ENCODE measurements at regions not wholly inside any gene's neighbourhood (a gene's known extent, or its start where the extent isn't known, plus 50 kb on each side); places are given as distances from the start of the nearest gene placed in this dataset.
"Not testable (repeated sequence)": the region's sequence is repeated elsewhere in the genome, so short reads cannot be mapped to it uniquely, and the experiment has no call there.

- not testable (repeated sequence) for DNase-seq (ENCODE audit: low read depth in 2 of 2)
These were observed 145.7 kb downstream of the NPIPB11 start for GRCh38 chr16:29260683-29261426.

GRCh38 chr16:29259635-29260457 lies 146.7 kb downstream of the NPIPB11 start:
- DNase-seq (ENCODE audit: low read depth in 2 of 2) = not testable (repeated sequence)

- not testable (repeated sequence) for DNase-seq (ENCODE audit: low read depth in 2 of 2)
These were observed 147.4 kb downstream of the NPIPB11 start for GRCh38 chr16:29258946-29259634.

- DNase-seq (ENCODE audit: low read depth in 2 of 2) = not testable (repeated sequence)
These were observed 148.8 kb downstream of the NPIPB11 start for GRCh38 chr16:29257419-29258336.

- DNase-seq (ENCODE audit: low read depth in 2 of 2) = no peak
These were observed 150.0 kb downstream of the NPIPB11 start for GRCh38 chr16:29256501-29256981.

- not testable (repeated sequence) for DNase-seq (ENCODE audit: low read depth in 2 of 2)
These were observed 150.6 kb downstream of the NPIPB11 start for GRCh38 chr16:29255957-29256356.

- DNase-seq (ENCODE audit: low read depth in 2 of 2) = not testable (repeated sequence)
These were observed 151.1 kb downstream of the NPIPB11 start for GRCh38 chr16:29255496-29255796.

GRCh38 chr16:29254676-29255495 lies 151.6 kb downstream of the NPIPB11 start:
- no peak for DNase-seq (ENCODE audit: low read depth in 2 of 2)

GRCh38 chr16:29253716-29254590 lies 152.6 kb downstream of the NPIPB11 start:
- DNase-seq (ENCODE audit: low read depth in 2 of 2) = not testable (repeated sequence)

GRCh38 chr16:29253066-29253590 lies 153.4 kb downstream of the NPIPB11 start:
- not testable (repeated sequence) for DNase-seq (ENCODE audit: low read depth in 2 of 2)

GRCh38 chr16:29252311-29252710 lies 154.2 kb downstream of the NPIPB11 start:
- not testable (repeated sequence) for DNase-seq (ENCODE audit: low read depth in 2 of 2)

GRCh38 chr16:29251571-29252011 lies 154.9 kb downstream of the NPIPB11 start:
- DNase-seq (ENCODE audit: low read depth in 2 of 2) = not testable (repeated sequence)

GRCh38 chr16:29250923-29251434 lies 155.5 kb downstream of the NPIPB11 start:
- not testable (repeated sequence) for DNase-seq (ENCODE audit: low read depth in 2 of 2)

- not testable (repeated sequence) for DNase-seq (ENCODE audit: low read depth in 2 of 2)
These were observed 156.0 kb downstream of the NPIPB11 start for GRCh38 chr16:29250469-29250868.

GRCh38 chr16:29248940-29249318 lies 157.6 kb downstream of the NPIPB11 start:
- DNase-seq (ENCODE audit: low read depth in 2 of 2) = not testable (repeated sequence)

GRCh38 chr16:29248306-29248939 lies 158.1 kb downstream of the NPIPB11 start:
- DNase-seq (ENCODE audit: low read depth in 2 of 2) = not testable (repeated sequence)

GRCh38 chr16:29246091-29246490 lies 160.4 kb downstream of the NPIPB11 start:
- DNase-seq (ENCODE audit: low read depth in 2 of 2) = not testable (repeated sequence)

- DNase-seq (ENCODE audit: low read depth in 2 of 2) = no peak
These were observed 168.5 kb downstream of the NPIPB11 start for GRCh38 chr16:29237971-29238370.

Measured in stimulated activated CD4-positive, alpha-beta T cell treated with anti-CD3 and anti-CD28 coated beads, Interleukin-4, amount 100 ng/mL, for 48 hours (primary cell).